Liver (tissue), 8 donors: ENCODE measurements at regions not wholly inside any gene's neighbourhood (a gene's known extent, or its start where the extent isn't known, plus 50 kb on each side); places are given as distances from the start of the nearest gene placed in this dataset.

Experiments
- DNase-seq: peaks from one replicate; pipeline ENCODE4 v3.0.0-alpha.2; 2017; ENCODE audit warnings: low spot score
- H3K27ac ChIP-seq, 2 donors: one replicate each; pipeline ENCODE4 v1.7.0; 2013; ENCODE audit warnings: inconsistent platforms in 2 of 2, low read length in 2 of 2, control low read depth in 1 of 2, low read depth in 1 of 2, mild to moderate bottlenecking in 1 of 2
- H3K27me3 ChIP-seq, 4 donors: one replicate each; pipeline versions ENCODE4 v1.6.1 to v1.7.0; 2013; ENCODE audit warnings: low read length in 3 of 4, inconsistent platforms in 1 of 4, mild to moderate bottlenecking in 1 of 4, moderate library complexity in 1 of 4; ENCODE audit not compliant: control insufficient read depth in 4 of 4, insufficient read depth in 4 of 4
- H3K36me3 ChIP-seq, 4 donors: one replicate each; pipeline versions ENCODE4 v1.6.1 to v1.7.0; 2013; ENCODE audit warnings: low read length in 3 of 4, mild to moderate bottlenecking in 3 of 4, low read depth in 1 of 4, moderate library complexity in 1 of 4; ENCODE audit not compliant: control insufficient read depth in 4 of 4, insufficient read depth in 3 of 4
- H3K4me1 ChIP-seq, 4 donors: one replicate each; pipeline versions ENCODE4 v1.6.1 to v1.7.0; 2013; ENCODE audit warnings: low read length in 3 of 4, mild to moderate bottlenecking in 3 of 4, moderate library complexity in 1 of 4; ENCODE audit not compliant: control insufficient read depth in 4 of 4, insufficient read depth in 4 of 4
- H3K4me3 ChIP-seq, 3 donors: one replicate each; pipeline versions ENCODE4 v1.6.1 to v1.7.0; 2013; ENCODE audit warnings: low read length in 3 of 3, control low read depth in 1 of 3, low read depth in 1 of 3, mild to moderate bottlenecking in 1 of 3
- H3K9ac ChIP-seq, 2 donors: one replicate each; pipeline ENCODE4 v1.7.0; 2013; ENCODE audit warnings: low read length in 2 of 2, mild to moderate bottlenecking in 2 of 2, moderate library complexity in 2 of 2, control low read depth in 1 of 2, low read depth in 1 of 2
- H3K9me3 ChIP-seq, 4 donors: one replicate each; pipeline versions ENCODE4 v1.6.1 to v1.7.0; 2013; ENCODE audit warnings: low read length in 3 of 4; ENCODE audit not compliant: control insufficient read depth in 4 of 4
- EGR1 ChIP-seq, 2 donors: IDR thresholded peaks; 2 replicates each; pipeline ENCODE4 v1.6.1; 2016 to 2018; ENCODE audit warnings: antibody characterized with exemption in 2 of 2, low read depth in 2 of 2
- FOXA1 ChIP-seq: IDR thresholded peaks from 2 replicates; pipeline ENCODE4 v1.6.1; 2016; ENCODE audit warnings: antibody characterized with exemption
- FOXA2 ChIP-seq: IDR thresholded peaks from 2 replicates; pipeline ENCODE4 v1.6.1; 2016; ENCODE audit warnings: antibody characterized with exemption
- GABPA ChIP-seq, 2 donors: IDR thresholded peaks in 1 of 2; conservative IDR thresholded peaks in 1 of 2; 2 replicates each; pipeline ENCODE4 v1.6.1; 2016; ENCODE audit warnings: antibody characterized with exemption in 2 of 2, mild to moderate bottlenecking in 1 of 2, moderate library complexity in 1 of 2
- HNF4A ChIP-seq, 2 donors: conservative IDR thresholded peaks; 2 replicates each; pipeline ENCODE4 v1.6.1; 2016; ENCODE audit warnings: antibody characterized with exemption in 2 of 2, mild to moderate bottlenecking in 2 of 2
- HNF4G ChIP-seq: IDR thresholded peaks from 2 replicates; pipeline ENCODE4 v1.6.1; 2016; ENCODE audit warnings: antibody characterized with exemption
- JUND ChIP-seq, 2 donors: IDR thresholded peaks; 2 replicates each; pipeline ENCODE4 v1.6.1; 2016; ENCODE audit warnings: antibody characterized with exemption in 2 of 2
- NR2F2 ChIP-seq: IDR thresholded peaks from 2 replicates; pipeline ENCODE4 v1.6.1; 2016; ENCODE audit warnings: antibody characterized with exemption
- RAD21 ChIP-seq, 2 donors: IDR thresholded peaks; 2 replicates each; pipeline ENCODE4 v1.6.1; 2016; ENCODE audit warnings: antibody characterized with exemption in 2 of 2, mild to moderate bottlenecking in 2 of 2
- RXRA ChIP-seq, 2 donors: IDR thresholded peaks; 2 replicates each; pipeline ENCODE4 v1.6.1; 2017 to 2018; ENCODE audit warnings: antibody characterized with exemption in 2 of 2, mild to moderate bottlenecking in 1 of 2
- SP1 ChIP-seq: IDR thresholded peaks from 2 replicates; pipeline ENCODE4 v1.6.1; 2018; ENCODE audit warnings: antibody characterized with exemption, mild to moderate bottlenecking
- TAF1 ChIP-seq: conservative IDR thresholded peaks from 2 replicates; pipeline ENCODE4 v1.6.1; 2016; ENCODE audit warnings: antibody characterized with exemption, mild to moderate bottlenecking
- YY1 ChIP-seq: IDR thresholded peaks from 2 replicates; pipeline ENCODE4 v1.6.1; 2016; ENCODE audit warnings: antibody characterized with exemption, mild to moderate bottlenecking
- WGBS: extraction: QIAGEN DNeasy Blood & Tissue Kit; methylation state at CpG from one replicate; pipeline ENCODE4 v1.1.7; 2013; 5-methylcytosine and 5-hydroxymethylcytosine counted together
- TF ChIP-seq, protein P1 (sequence below): IDR thresholded peaks from 2 replicates; pipeline ENCODE4 v1.6.1; 2016; ENCODE audit warnings: antibody characterized with exemption
- TF ChIP-seq, protein P2 (sequence below): IDR thresholded peaks from 2 replicates; pipeline ENCODE4 v1.6.1; 2016; ENCODE audit warnings: antibody characterized with exemption
- TF ChIP-seq, protein P3 (sequence below): fragments of 150-350 bp; IDR thresholded peaks from 2 replicates; pipeline ENCODE4 v1.5.1; 2017; ENCODE audit warnings: improper control_type of control experiment, low read depth, low read length; ENCODE audit not compliant: missing input control
- TF ChIP-seq, protein P4 (sequence below): IDR thresholded peaks from 2 replicates; pipeline ENCODE4 v1.6.1; 2016; ENCODE audit warnings: antibody characterized with exemption, mild to moderate bottlenecking
- TF ChIP-seq, protein P5 (sequence below): IDR thresholded peaks from 2 replicates; pipeline ENCODE4 v1.6.1; 2016; ENCODE audit warnings: antibody characterized with exemption
- donor health status: healthy.
- donor health status: healthy.
- donor health status: healthy.
- donor health status: healthy.
- donor health status: healthy.

DNA sequence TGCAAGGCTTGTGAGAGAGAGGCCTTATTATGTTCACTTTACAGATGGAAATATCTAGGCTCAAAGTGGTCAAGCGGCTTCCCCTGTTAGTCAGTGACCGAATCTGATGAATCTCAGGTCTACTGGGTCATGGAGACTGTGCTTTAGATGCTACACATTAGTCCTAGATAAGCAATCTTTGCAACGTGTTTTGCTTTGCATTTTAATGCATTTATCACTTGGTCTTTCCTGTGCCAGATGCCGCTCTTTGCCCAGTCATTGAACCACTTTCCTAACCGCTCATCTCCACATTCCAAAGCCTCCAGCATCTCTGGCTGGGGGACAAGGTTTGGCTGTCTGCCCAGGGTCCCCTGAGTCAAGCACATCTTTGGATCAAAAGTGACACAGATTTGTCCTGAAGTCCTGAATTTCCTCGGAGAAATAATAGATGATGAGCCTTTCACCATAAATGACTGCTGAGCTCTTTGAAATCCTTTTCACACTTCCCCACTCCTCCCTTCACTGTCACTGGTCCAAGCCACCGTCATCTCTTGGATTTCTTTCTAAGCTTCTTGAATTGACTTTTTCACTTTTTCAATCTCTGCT lies 96.0 kb upstream of the USP24 start:
- no peak overlapping the region for H3K4me3 ChIP-seq
- no peak for TF ChIP-seq NR2F2
- TF ChIP-seq, protein P1, sequence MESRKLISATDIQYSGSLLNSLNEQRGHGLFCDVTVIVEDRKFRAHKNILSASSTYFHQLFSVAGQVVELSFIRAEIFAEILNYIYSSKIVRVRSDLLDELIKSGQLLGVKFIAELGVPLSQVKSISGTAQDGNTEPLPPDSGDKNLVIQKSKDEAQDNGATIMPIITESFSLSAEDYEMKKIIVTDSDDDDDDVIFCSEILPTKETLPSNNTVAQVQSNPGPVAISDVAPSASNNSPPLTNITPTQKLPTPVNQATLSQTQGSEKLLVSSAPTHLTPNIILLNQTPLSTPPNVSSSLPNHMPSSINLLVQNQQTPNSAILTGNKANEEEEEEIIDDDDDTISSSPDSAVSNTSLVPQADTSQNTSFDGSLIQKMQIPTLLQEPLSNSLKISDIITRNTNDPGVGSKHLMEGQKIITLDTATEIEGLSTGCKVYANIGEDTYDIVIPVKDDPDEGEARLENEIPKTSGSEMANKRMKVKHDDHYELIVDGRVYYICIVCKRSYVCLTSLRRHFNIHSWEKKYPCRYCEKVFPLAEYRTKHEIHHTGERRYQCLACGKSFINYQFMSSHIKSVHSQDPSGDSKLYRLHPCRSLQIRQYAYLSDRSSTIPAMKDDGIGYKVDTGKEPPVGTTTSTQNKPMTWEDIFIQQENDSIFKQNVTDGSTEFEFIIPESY, result no peak
- TF ChIP-seq RAD21 (IDR thresholded peaks at IDR 0.05), result no peak
- TF ChIP-seq HNF4G, result no peak
- TF ChIP-seq FOXA2, result no peak
- no peak for TF ChIP-seq SP1
- no peak for TF ChIP-seq RXRA (IDR thresholded peaks at IDR 0.05)
- H3K9me3 ChIP-seq, result no peaks in the 10 kb centered on the region
- no peaks in the 10 kb centered on the region for H3K36me3 ChIP-seq
- no peak overlapping the region for H3K9ac ChIP-seq
- 75% methylated on average over 7 of the region's 7 CpGs for WGBS
- no peak for DNase-seq
- no peak overlapping the region for H3K27ac ChIP-seq
- no peaks in the 10 kb centered on the region for H3K4me1 ChIP-seq
- H3K27me3 ChIP-seq, result no peaks in the 10 kb centered on the region

DNA sequence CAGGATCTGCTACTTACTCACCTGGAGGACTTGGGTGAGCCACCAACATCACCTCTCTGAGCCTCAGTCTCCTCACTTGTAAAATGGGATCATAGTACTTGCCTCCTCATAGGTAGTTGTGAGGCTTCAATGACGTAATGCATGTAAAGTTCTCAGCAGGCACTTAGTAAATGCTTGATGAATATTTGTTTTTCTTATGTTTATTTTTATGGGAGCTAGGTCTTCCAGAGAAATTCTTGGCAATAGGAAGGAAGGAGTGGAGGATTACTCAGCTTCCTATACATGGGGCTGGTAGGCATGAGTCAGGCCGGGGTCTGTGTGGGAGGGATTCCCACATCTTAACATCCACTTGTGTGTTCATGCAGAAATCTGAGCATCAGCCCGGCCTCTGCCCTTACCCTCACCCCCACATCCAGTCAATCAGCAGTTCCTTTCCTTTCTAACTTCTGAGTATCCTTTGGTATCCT lies 95.4 kb upstream of the USP24 start:
- H3K4me1 ChIP-seq, result no peaks in the 10 kb centered on the region
- DNase-seq, result no peak
- H3K9me3 ChIP-seq, result no peaks in the 10 kb centered on the region
- no peaks in the 10 kb centered on the region for H3K27me3 ChIP-seq
- no peak overlapping the region for H3K27ac ChIP-seq
- no peak for TF ChIP-seq NR2F2
- no peak for TF ChIP-seq HNF4A (conservative IDR thresholded peaks at IDR 0.05)
- TF ChIP-seq, protein P2, sequence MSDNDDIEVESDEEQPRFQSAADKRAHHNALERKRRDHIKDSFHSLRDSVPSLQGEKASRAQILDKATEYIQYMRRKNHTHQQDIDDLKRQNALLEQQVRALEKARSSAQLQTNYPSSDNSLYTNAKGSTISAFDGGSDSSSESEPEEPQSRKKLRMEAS, result no peak
- TF ChIP-seq TAF1, result no peak
- TF ChIP-seq, protein P1, result no peak
- TF ChIP-seq, protein P3, sequence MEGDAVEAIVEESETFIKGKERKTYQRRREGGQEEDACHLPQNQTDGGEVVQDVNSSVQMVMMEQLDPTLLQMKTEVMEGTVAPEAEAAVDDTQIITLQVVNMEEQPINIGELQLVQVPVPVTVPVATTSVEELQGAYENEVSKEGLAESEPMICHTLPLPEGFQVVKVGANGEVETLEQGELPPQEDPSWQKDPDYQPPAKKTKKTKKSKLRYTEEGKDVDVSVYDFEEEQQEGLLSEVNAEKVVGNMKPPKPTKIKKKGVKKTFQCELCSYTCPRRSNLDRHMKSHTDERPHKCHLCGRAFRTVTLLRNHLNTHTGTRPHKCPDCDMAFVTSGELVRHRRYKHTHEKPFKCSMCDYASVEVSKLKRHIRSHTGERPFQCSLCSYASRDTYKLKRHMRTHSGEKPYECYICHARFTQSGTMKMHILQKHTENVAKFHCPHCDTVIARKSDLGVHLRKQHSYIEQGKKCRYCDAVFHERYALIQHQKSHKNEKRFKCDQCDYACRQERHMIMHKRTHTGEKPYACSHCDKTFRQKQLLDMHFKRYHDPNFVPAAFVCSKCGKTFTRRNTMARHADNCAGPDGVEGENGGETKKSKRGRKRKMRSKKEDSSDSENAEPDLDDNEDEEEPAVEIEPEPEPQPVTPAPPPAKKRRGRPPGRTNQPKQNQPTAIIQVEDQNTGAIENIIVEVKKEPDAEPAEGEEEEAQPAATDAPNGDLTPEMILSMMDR, result no peak
- TF ChIP-seq RAD21 (IDR thresholded peaks at IDR 0.05), result no peak
- no peak for TF ChIP-seq HNF4G
- no peak for TF ChIP-seq FOXA1
- TF ChIP-seq SP1, result no peak
- TF ChIP-seq, protein P4, sequence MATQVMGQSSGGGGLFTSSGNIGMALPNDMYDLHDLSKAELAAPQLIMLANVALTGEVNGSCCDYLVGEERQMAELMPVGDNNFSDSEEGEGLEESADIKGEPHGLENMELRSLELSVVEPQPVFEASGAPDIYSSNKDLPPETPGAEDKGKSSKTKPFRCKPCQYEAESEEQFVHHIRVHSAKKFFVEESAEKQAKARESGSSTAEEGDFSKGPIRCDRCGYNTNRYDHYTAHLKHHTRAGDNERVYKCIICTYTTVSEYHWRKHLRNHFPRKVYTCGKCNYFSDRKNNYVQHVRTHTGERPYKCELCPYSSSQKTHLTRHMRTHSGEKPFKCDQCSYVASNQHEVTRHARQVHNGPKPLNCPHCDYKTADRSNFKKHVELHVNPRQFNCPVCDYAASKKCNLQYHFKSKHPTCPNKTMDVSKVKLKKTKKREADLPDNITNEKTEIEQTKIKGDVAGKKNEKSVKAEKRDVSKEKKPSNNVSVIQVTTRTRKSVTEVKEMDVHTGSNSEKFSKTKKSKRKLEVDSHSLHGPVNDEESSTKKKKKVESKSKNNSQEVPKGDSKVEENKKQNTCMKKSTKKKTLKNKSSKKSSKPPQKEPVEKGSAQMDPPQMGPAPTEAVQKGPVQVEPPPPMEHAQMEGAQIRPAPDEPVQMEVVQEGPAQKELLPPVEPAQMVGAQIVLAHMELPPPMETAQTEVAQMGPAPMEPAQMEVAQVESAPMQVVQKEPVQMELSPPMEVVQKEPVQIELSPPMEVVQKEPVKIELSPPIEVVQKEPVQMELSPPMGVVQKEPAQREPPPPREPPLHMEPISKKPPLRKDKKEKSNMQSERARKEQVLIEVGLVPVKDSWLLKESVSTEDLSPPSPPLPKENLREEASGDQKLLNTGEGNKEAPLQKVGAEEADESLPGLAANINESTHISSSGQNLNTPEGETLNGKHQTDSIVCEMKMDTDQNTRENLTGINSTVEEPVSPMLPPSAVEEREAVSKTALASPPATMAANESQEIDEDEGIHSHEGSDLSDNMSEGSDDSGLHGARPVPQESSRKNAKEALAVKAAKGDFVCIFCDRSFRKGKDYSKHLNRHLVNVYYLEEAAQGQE, result no peak
- no peak for TF ChIP-seq RXRA (IDR thresholded peaks at IDR 0.05)
- no peak for TF ChIP-seq GABPA (IDR thresholded peaks at IDR 0.05 in 1 of 2, conservative IDR thresholded peaks at IDR 0.05 in 1 of 2)
- TF ChIP-seq YY1, result no peak
- no peak for TF ChIP-seq EGR1 (IDR thresholded peaks at IDR 0.05; ENCODE audit: low read depth in 2 of 2)
- TF ChIP-seq FOXA2, result no peak
- TF ChIP-seq, protein P5, sequence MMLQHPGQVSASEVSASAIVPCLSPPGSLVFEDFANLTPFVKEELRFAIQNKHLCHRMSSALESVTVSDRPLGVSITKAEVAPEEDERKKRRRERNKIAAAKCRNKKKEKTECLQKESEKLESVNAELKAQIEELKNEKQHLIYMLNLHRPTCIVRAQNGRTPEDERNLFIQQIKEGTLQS, result no peak
- TF ChIP-seq JUND (IDR thresholded peaks at IDR 0.05), result no peak
- no peak overlapping the region for H3K4me3 ChIP-seq
- no peaks in the 10 kb centered on the region for H3K36me3 ChIP-seq
- WGBS, result 86% methylated on average over 3 of the region's 3 CpGs
- H3K9ac ChIP-seq, result no peak overlapping the region
